Activated B cell treated with CpG ODN at 0.5 μM for 24 hours (primary cell): ENCODE measurements at regions not wholly inside any gene's neighbourhood (a gene's known extent, or its start where the extent isn't known, plus 50 kb on each side); places are given as distances from the start of the nearest gene placed in this dataset.

Source experiments
- ATAC-seq: fragments of 200-7000 bp; cut with Tn5 transposase; one replicate; pipeline ENCODE4 v1.10.0; 2021; ENCODE audit warnings: low read depth, mild to moderate bottlenecking, moderate library complexity
- CTCF ChIA-PET: fragments of 350-600 bp; sonication (Branson Sonifier 250); formaldehyde crosslinking; loops from one replicate; lab custom pipeline; 2021; ENCODE audit warnings: antibody characterized with exemption; lab: Charles Lee
- POLR2A ChIA-PET: fragments of 350-600 bp; sonication (Branson Sonifier 250); formaldehyde crosslinking; loops from one replicate; lab custom pipeline; 2021; ENCODE audit warnings: antibody characterized with exemption; lab: Charles Lee
- DNase-seq: peaks from one replicate; pipeline ENCODE4 v3.0.0; 2022
- H3K27ac Mint-ChIP-seq: one replicate; pipeline ENCODE4 v1.8.0; 2020; ENCODE audit warnings: mixed read lengths
- H3K27me3 Mint-ChIP-seq: one replicate; pipeline ENCODE4 v1.8.0; 2021; ENCODE audit warnings: mixed read lengths
- H3K36me3 Mint-ChIP-seq: one replicate; pipeline ENCODE4 v1.8.0; 2021; ENCODE audit warnings: low read depth, mixed read lengths
- H3K4me1 Mint-ChIP-seq: one replicate; pipeline ENCODE4 v1.8.0; 2021; ENCODE audit warnings: mixed read lengths
- H3K4me3 Mint-ChIP-seq: one replicate; pipeline ENCODE4 v1.8.0; 2020; ENCODE audit warnings: mild to moderate bottlenecking, mixed read lengths
- H3K9me3 Mint-ChIP-seq: one replicate; pipeline ENCODE4 v1.8.0; 2020; ENCODE audit warnings: mixed read lengths
- intact Hi-C: fragments of 100-400 bp; cut with micrococcal nuclease; formaldehyde crosslinking; loops from one replicate; pipeline ENCODE4 v1.15.1; 2024
- TF ChIP-seq, protein P1 (sequence below): fragments of 200-600 bp; IDR thresholded peaks from one replicate; pipeline ENCODE4 v1.8.0; 2022; ENCODE audit warnings: antibody characterized with exemption, mild to moderate bottlenecking

DNA sequence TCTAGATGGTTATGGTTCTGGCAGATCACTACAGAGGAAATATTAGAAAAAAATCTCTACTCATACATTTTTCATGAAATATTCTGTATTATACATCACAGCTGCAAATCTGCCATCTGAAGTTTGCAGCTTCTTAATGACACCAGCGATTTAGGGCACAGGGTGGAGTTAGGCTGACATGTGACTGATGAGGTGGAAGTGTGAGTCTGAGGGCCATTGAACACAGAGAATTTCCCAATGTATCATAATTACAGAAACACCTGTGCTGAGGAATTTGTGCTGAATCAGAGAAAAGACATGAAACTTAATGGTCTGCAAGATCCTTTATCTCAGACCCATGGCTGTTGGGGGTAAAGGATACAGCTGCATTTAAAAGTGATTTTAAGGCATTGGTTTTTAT is 2025.6 kb upstream of the AGA start:
- no peak overlapping the region for H3K4me3 Mint-ChIP-seq
- TF ChIP-seq, protein P1, sequence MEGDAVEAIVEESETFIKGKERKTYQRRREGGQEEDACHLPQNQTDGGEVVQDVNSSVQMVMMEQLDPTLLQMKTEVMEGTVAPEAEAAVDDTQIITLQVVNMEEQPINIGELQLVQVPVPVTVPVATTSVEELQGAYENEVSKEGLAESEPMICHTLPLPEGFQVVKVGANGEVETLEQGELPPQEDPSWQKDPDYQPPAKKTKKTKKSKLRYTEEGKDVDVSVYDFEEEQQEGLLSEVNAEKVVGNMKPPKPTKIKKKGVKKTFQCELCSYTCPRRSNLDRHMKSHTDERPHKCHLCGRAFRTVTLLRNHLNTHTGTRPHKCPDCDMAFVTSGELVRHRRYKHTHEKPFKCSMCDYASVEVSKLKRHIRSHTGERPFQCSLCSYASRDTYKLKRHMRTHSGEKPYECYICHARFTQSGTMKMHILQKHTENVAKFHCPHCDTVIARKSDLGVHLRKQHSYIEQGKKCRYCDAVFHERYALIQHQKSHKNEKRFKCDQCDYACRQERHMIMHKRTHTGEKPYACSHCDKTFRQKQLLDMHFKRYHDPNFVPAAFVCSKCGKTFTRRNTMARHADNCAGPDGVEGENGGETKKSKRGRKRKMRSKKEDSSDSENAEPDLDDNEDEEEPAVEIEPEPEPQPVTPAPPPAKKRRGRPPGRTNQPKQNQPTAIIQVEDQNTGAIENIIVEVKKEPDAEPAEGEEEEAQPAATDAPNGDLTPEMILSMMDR: no peak
- ChIA-PET POLR2A (no interaction called here), CTCF (no interaction called here)
- no peaks in the 10 kb centered on the region for H3K27me3 Mint-ChIP-seq
- DNase-seq (no peak), ATAC-seq (no peak)
- H3K27ac Mint-ChIP-seq: no peak overlapping the region
- intact Hi-C loops: no loop called here
- H3K36me3 Mint-ChIP-seq: no peaks in the 10 kb centered on the region
- H3K9me3 Mint-ChIP-seq: peaks cover 2% of the 10 kb centered on the region
- H3K4me1 Mint-ChIP-seq: no peaks in the 10 kb centered on the region

DNA sequence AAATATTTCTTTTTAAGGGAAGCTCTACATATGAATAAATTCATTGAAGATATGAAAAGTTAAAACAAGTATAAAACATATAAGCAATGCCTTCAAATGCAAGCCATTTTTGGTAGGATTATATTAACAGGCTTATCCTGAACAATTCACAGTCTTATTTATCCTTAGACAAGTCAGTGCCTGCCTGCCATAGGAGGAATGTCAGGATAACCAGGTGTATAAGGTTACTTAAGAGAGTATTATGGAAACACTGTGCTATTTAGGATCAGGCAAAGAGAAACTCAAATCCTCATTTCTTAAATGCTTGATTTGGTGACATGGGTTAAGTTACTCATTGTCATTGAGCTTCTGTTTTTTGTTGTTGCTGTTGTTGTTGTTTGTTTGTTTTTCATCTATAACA is 2029.9 kb upstream of the AGA start:
- POLR2A ChIA-PET: no interaction called here
- Mint-ChIP-seq H3K36me3 (no peaks in the 10 kb centered on the region), H3K27me3 (no peaks in the 10 kb centered on the region), H3K27ac (no peak overlapping the region), H3K9me3 (peaks cover 5% of the 10 kb centered on the region), H3K4me1 (no peaks in the 10 kb centered on the region), H3K4me3 (no peak overlapping the region)
- no peak for DNase-seq
- intact Hi-C loops: no loop called here
- CTCF ChIA-PET: no interaction called here
- no peak for ATAC-seq
- TF ChIP-seq, protein P1: no peak

DNA sequence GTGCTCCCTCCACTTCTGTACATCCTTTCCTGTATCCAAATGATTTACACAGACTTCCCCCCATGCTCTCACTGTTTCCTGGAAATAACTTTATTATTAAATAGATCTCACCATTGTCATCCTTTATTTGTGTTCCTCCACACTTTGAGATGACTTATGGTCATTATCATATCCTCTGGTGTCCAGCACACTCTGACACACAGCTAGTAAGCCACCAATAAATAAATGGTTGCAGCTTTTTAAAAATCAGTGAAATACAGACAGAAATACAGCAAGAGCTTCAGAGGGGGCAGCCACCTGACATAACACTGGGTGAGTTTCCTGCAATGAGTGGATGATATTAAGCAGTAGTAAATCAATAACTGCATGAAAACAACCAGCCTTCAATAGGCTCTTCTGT is 2036.4 kb upstream of the AGA start:
- H3K27me3 Mint-ChIP-seq: no peaks in the 10 kb centered on the region

DNA sequence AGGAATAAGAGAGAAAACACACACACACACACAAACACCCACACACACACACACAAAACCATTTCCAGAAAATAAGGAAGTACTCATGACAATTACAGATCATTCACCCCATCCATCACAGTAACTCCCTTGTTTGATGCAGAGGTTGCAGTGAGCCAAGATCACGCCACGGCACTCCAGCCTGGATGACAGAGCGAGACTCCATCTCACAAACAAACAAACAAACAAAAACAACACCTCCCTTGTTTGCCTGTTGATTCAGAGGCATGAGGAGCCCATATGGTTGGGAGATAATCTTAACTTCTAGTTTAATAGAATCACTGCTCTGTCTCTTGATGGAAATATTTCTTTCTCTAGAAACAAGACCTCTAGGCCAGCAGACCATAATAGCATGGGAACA is 2043.5 kb upstream of the AGA start:
- Mint-ChIP-seq H3K27me3 (no peaks in the 10 kb centered on the region), H3K9me3 (peaks cover 5% of the 10 kb centered on the region), H3K27ac (no peak overlapping the region), H3K4me1 (no peaks in the 10 kb centered on the region), H3K36me3 (no peaks in the 10 kb centered on the region), H3K4me3 (no peak overlapping the region)
- ChIA-PET CTCF (no interaction called here), POLR2A (no interaction called here)
- TF ChIP-seq, protein P1: no peak
- DNase-seq: no peak
- intact Hi-C loops: no loop called here
- ATAC-seq: no peak

More for the DNA sequence above, 2036.4 kb upstream of the AGA start:
- ChIA-PET CTCF (no interaction called here), POLR2A (no interaction called here)
- H3K36me3 Mint-ChIP-seq: no peaks in the 10 kb centered on the region
- H3K9me3 Mint-ChIP-seq: peaks cover 5% of the 10 kb centered on the region
- H3K27ac Mint-ChIP-seq: no peak overlapping the region
- no peak for DNase-seq
- TF ChIP-seq, protein P1: no peak
- H3K4me1 Mint-ChIP-seq: no peaks in the 10 kb centered on the region
- intact Hi-C loops: no loop called here
- ATAC-seq: no peak
- no peak overlapping the region for H3K4me3 Mint-ChIP-seq

DNA sequence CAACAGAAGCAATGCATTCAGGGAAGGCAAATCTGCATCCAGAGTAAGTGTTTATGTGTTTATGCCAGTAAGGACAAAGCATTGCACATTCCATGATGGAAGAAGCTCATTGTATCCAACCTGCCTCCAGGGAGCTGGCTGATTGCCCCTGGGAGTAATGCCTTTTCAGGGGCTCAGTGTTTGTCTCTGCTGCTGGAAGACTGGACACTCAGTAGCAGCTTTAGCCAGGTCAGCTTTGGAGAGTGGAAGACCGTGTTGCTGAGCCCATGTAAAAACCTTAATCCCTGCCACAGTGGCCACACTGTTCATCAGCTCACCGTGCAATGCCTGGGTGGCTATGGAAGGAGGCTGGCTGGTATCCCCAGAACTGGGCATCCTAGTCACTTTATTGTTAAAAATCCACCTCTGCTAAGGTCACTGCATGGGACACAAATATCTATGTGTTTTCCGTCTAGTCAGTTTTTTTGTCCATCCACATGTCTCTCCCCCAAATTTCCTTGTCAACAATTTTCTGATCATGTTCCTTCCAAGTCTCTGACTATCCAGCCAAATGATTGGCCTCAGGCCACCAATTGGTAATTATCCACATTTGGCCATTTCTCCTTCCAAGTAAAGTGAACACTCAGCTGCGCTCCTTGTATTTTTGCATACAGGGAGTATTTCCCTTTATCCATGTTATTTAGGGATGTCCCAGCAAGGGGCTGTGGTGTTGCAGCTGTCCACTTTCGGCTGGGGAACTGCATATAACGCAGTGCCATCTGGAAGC is 2044.5 kb upstream of the AGA start:
- Mint-ChIP-seq H3K4me1 (no peaks in the 10 kb centered on the region), H3K9me3 (peaks cover 5% of the 10 kb centered on the region), H3K27me3 (no peaks in the 10 kb centered on the region), H3K4me3 (no peak overlapping the region), H3K27ac (no peak overlapping the region), H3K36me3 (no peaks in the 10 kb centered on the region)
- DNase-seq (no peak), ATAC-seq (no peak)
- intact Hi-C loops: no loop called here
- ChIA-PET CTCF (no interaction called here), POLR2A (no interaction called here)
- TF ChIP-seq, protein P1: no peak
